ENCODE measurements at regions not wholly inside any gene's neighbourhood (a gene's known extent, or its start where the extent isn't known, plus 50 kb on each side); places are given as distances from the start of the nearest gene placed in this dataset.
"Not testable (repeated sequence)": the region's sequence is repeated elsewhere in the genome, so short reads cannot be mapped to it uniquely, and the experiment has no call there.

DNA sequence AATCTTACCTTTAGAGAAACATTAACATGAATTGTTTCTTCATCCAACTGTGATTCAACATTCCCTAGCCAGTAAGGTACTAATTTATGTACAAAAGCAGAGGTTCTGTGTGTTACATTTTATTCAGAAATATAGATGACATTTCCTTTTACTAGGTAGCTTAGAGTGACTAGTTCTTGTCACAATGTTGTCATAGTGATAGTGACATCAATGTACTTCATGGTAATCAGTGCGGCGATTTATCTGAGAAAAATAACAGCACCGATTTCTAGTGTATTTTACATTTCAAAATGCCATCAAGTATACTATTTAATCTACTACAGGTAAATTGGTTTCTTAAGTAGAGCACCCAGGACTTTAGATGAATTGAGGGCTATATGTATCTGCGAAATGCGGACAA, 72.1 kb upstream of the DGKB start:
- H3K79me2 ChIP-seq (ENCODE audit: control insufficient read depth, insufficient read depth, low read length) = no peaks in the 10 kb centered on the region
- H3K9me3 ChIP-seq (ENCODE audit: control extremely low read depth in 1 of 3, control insufficient read depth in 2 of 3, insufficient read depth in 1 of 3, low read length in 2 of 3) = no peaks in the 10 kb centered on the region
- no peak overlapping the region for H3K9ac ChIP-seq (ENCODE audit: low read length)
- H3K4me1 ChIP-seq (ENCODE audit: control insufficient read depth in 2 of 2, insufficient read depth in 2 of 2, low read length in 2 of 2) = no peaks in the 10 kb centered on the region
- no peak overlapping the region for H3K4me2 ChIP-seq (replicated peaks; ENCODE audit: low read depth, low read length, poor library complexity, severe bottlenecking)
- H3K9me3 Mint-ChIP-seq (ENCODE audit: insufficient read depth) = no peaks in the 10 kb centered on the region
- no peaks in the 10 kb centered on the region for H3K27me3 ChIP-seq (replicated peaks in 1 of 4; ENCODE audit: control extremely low read depth in 1 of 4, control insufficient read depth in 3 of 4, insufficient read depth in 4 of 4, low read length in 3 of 4)
- ATAC-seq (ENCODE audit: low read depth) (no peak), DNase-seq (no peak)
- TF ChIP-seq, protein P1, sequence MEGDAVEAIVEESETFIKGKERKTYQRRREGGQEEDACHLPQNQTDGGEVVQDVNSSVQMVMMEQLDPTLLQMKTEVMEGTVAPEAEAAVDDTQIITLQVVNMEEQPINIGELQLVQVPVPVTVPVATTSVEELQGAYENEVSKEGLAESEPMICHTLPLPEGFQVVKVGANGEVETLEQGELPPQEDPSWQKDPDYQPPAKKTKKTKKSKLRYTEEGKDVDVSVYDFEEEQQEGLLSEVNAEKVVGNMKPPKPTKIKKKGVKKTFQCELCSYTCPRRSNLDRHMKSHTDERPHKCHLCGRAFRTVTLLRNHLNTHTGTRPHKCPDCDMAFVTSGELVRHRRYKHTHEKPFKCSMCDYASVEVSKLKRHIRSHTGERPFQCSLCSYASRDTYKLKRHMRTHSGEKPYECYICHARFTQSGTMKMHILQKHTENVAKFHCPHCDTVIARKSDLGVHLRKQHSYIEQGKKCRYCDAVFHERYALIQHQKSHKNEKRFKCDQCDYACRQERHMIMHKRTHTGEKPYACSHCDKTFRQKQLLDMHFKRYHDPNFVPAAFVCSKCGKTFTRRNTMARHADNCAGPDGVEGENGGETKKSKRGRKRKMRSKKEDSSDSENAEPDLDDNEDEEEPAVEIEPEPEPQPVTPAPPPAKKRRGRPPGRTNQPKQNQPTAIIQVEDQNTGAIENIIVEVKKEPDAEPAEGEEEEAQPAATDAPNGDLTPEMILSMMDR (IDR thresholded peaks at IDR 0.05) = no peak
- TF ChIP-seq EZH2 (IDR thresholded peaks at IDR 0.05; ENCODE audit: borderline replicate concordance, insufficient read depth, low read depth, low read length, poor library complexity, severe bottlenecking) = no peak
- H3K27me3 Mint-ChIP-seq = no peaks in the 10 kb centered on the region
- no peaks in the 10 kb centered on the region for H3K36me3 ChIP-seq (replicated peaks in 1 of 2; ENCODE audit: control extremely low read depth in 1 of 2, control insufficient read depth in 1 of 2, extremely low read depth in 1 of 2, insufficient read depth in 2 of 2, low read length in 1 of 2)
- no peak overlapping the region for H3K27ac ChIP-seq (ENCODE audit: low read length in 2 of 2)
- no peaks in the 10 kb centered on the region for H3K4me1 Mint-ChIP-seq
- no CpG with 5 or more reads among the region's 5 CpGs for WGBS (ENCODE audit: insufficient coverage)
- intact Hi-C loops (cut with micrococcal nuclease) = no loop called here
- H3K4me3 Mint-ChIP-seq = no peak overlapping the region
- no peak overlapping the region for H3K4me3 ChIP-seq (ENCODE audit: control extremely low read depth in 1 of 5, extremely low read depth in 1 of 5, insufficient read depth in 1 of 5, low read depth in 2 of 5, low read length in 4 of 5)
- CTCF ChIA-PET = no interaction called here
- POLR2A ChIA-PET = no interaction called here
- no peak overlapping the region for H2AFZ ChIP-seq (ENCODE audit: insufficient read depth, low read depth, low read length, poor library complexity, severe bottlenecking)
- no peak overlapping the region for H3K27ac Mint-ChIP-seq
- no peaks in the 10 kb centered on the region for H4K20me1 ChIP-seq (ENCODE audit: control insufficient read depth, insufficient read depth, low read length, poor library complexity, severe bottlenecking)

DNA sequence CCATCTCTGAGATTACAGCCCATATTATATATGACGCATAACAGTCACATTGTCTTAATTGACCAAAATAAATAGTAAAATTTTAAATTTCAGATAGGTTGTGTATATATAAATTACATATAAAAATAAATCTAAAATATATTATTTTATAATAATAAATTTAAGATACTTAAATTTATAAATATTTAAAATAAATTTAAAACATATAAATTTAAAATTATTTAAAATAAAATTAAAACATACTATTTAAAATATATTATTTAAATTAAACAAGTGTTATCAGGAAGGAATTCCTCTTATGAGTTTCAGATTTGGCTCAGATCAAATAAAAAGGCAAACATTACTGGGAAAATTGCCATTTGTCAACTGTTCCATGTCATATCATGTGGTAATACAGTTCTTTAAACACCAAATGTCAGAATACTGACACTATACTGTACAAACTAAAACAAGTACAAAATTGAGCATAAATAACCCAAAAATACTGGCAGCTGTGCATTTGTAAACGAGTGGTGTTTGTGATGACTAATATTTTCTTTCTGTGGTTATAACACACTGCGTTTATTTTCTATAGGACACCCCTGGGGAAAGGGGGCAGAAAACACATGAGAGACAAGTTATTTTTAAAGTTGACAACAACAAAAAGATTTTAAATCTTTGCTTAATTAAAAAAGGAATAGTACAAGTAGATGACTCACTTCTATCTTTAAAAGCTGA, 71.3 kb upstream of the DGKB start:
- Mint-ChIP-seq H3K27me3 (no peaks in the 10 kb centered on the region), H3K4me1 (no peaks in the 10 kb centered on the region), H3K4me3 (no peak overlapping the region), H3K9me3 (ENCODE audit: insufficient read depth) (no peaks in the 10 kb centered on the region), H3K27ac (no peak overlapping the region)
- H2AFZ ChIP-seq (ENCODE audit: insufficient read depth, low read depth, low read length, poor library complexity, severe bottlenecking) = no peak overlapping the region
- H3K4me2 ChIP-seq (replicated peaks; ENCODE audit: low read depth, low read length, poor library complexity, severe bottlenecking) = no peak overlapping the region
- H3K27ac ChIP-seq (ENCODE audit: low read length in 2 of 2) = no peak overlapping the region
- ChIA-PET POLR2A (no interaction called here), CTCF (no interaction called here)
- intact Hi-C loops (cut with micrococcal nuclease) = no loop called here
- H3K9me3 ChIP-seq (ENCODE audit: control extremely low read depth in 1 of 3, control insufficient read depth in 2 of 3, insufficient read depth in 1 of 3, low read length in 2 of 3) = no peaks in the 10 kb centered on the region
- no peak for TF ChIP-seq EZH2 (IDR thresholded peaks at IDR 0.05; ENCODE audit: borderline replicate concordance, insufficient read depth, low read depth, low read length, poor library complexity, severe bottlenecking)
- TF ChIP-seq, protein P1 (IDR thresholded peaks at IDR 0.05) = no peak
- WGBS (ENCODE audit: insufficient coverage) = no CpG with 5 or more reads among the region's 3 CpGs
- no peaks in the 10 kb centered on the region for H4K20me1 ChIP-seq (ENCODE audit: control insufficient read depth, insufficient read depth, low read length, poor library complexity, severe bottlenecking)
- H3K9ac ChIP-seq (ENCODE audit: low read length) = no peak overlapping the region
- H3K79me2 ChIP-seq (ENCODE audit: control insufficient read depth, insufficient read depth, low read length) = no peaks in the 10 kb centered on the region
- no peaks in the 10 kb centered on the region for H3K36me3 ChIP-seq (replicated peaks in 1 of 2; ENCODE audit: control extremely low read depth in 1 of 2, control insufficient read depth in 1 of 2, extremely low read depth in 1 of 2, insufficient read depth in 2 of 2, low read length in 1 of 2)
- ATAC-seq (ENCODE audit: low read depth) = no peak
- no peak for DNase-seq
- H3K27me3 ChIP-seq (replicated peaks in 1 of 4; ENCODE audit: control extremely low read depth in 1 of 4, control insufficient read depth in 3 of 4, insufficient read depth in 4 of 4, low read length in 3 of 4) = no peaks in the 10 kb centered on the region
- no peak overlapping the region for H3K4me3 ChIP-seq (ENCODE audit: control extremely low read depth in 1 of 5, extremely low read depth in 1 of 5, insufficient read depth in 1 of 5, low read depth in 2 of 5, low read length in 4 of 5)
- no peaks in the 10 kb centered on the region for H3K4me1 ChIP-seq (ENCODE audit: control insufficient read depth in 2 of 2, insufficient read depth in 2 of 2, low read length in 2 of 2)

DNA sequence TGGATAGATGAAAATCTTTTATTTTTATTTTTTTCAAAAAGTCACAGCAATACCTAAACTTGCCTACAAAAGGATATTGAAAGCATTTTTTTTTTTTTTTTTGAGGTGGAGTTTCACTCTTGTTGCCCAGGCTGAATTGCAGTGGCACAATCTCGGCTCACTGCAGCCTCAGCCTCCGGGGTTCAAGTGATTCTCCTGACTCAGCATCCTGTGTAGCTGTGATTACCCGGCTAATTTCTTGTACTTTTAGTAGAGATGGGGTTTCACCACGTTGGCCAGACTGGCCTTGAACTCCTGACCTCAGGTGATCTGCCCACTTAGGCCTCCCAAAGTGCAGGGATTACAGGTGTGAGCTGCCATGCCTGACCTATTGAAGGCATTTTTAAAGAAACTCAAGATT, 69.1 kb upstream of the DGKB start:
- H3K79me2 ChIP-seq (ENCODE audit: control insufficient read depth, insufficient read depth, low read length); H3K4me2 ChIP-seq (replicated peaks; ENCODE audit: low read depth, low read length, poor library complexity, severe bottlenecking); H2AFZ ChIP-seq (ENCODE audit: insufficient read depth, low read depth, low read length, poor library complexity, severe bottlenecking); H3K4me3 ChIP-seq (ENCODE audit: control extremely low read depth in 1 of 5, extremely low read depth in 1 of 5, insufficient read depth in 1 of 5, low read depth in 2 of 5, low read length in 4 of 5); CTCF ChIA-PET; intact Hi-C loops (cut with micrococcal nuclease); H4K20me1 ChIP-seq (ENCODE audit: control insufficient read depth, insufficient read depth, low read length, poor library complexity, severe bottlenecking); H3K27me3 ChIP-seq (replicated peaks in 1 of 4; ENCODE audit: control extremely low read depth in 1 of 4, control insufficient read depth in 3 of 4, insufficient read depth in 4 of 4, low read length in 3 of 4); H3K27me3 Mint-ChIP-seq; H3K9ac ChIP-seq (ENCODE audit: low read length); POLR2A ChIA-PET; H3K27ac Mint-ChIP-seq; H3K27ac ChIP-seq (ENCODE audit: low read length in 2 of 2); H3K36me3 ChIP-seq (replicated peaks in 1 of 2; ENCODE audit: control extremely low read depth in 1 of 2, control insufficient read depth in 1 of 2, extremely low read depth in 1 of 2, insufficient read depth in 2 of 2, low read length in 1 of 2); ATAC-seq (ENCODE audit: low read depth); H3K4me1 ChIP-seq (ENCODE audit: control insufficient read depth in 2 of 2, insufficient read depth in 2 of 2, low read length in 2 of 2); H3K9me3 ChIP-seq (ENCODE audit: control extremely low read depth in 1 of 3, control insufficient read depth in 2 of 3, insufficient read depth in 1 of 3, low read length in 2 of 3); H3K9me3 Mint-ChIP-seq (ENCODE audit: insufficient read depth); H3K4me3 Mint-ChIP-seq; H3K4me1 Mint-ChIP-seq; DNase-seq: not testable (repeated sequence)
- WGBS (ENCODE audit: insufficient coverage) = 50% methylated on average over 2 of the region's 4 CpGs

Measured in B cell (primary cell).